ENCODE measurements at regions not wholly inside any gene's neighbourhood (a gene's known extent, or its start where the extent isn't known, plus 50 kb on each side); places are given as distances from the start of the nearest gene placed in this dataset.
"Not testable (repeated sequence)": the region's sequence is repeated elsewhere in the genome, so short reads cannot be mapped to it uniquely, and the experiment has no call there.

GRCh38 chr5:154646745-154647113, 108.4 kb upstream of the LARP1 start:
- Histone ChIP-seq H3K9ac (ENCODE audit: low read depth, low read length) (no peak overlapping the region; the same call in 1 of the 2 replicates), H3K4me1 (ENCODE audit: insufficient read depth, low read length) (peaks cover 5% of the 10 kb centered on the region; the same call in 1 of the 2 replicates), H3K36me3 (ENCODE audit: insufficient read depth, low read length) (no peaks in the 10 kb centered on the region), H3K9me3 (ENCODE audit: control insufficient read depth, insufficient read depth, low read length) (no peaks in the 10 kb centered on the region)

DNA sequence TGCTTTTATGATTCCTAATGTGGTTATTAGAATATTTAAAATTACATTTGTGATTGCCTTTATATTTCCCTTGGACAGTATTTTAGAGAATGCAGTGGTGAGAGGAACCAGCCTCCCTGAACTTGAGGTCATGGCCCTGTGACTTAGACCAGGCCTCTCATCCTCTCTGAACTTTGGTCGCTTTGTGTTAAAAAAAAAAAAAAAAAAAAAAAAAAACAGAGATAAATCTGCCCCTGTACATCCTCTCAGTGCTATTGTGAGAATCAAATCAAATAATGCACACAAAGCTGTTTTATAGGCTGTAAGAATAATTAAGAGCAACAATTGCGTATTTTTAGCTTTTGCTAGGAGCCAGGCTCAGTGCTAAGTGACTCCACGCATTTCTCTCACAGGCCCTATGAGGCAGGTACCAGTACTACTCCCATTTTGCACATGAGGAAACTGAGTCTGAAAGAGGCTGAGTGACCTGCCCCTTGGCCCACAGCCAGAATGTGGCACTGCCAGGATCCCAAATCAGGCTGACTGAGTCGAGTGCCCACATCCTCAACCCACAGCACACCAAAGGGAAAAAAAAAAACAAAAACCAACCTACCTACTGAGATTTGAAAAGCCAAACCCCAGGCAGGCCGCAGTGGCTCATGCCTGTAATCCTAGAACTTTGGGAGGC, 110.3 kb upstream of the LARP1 start:
- no peaks in the 10 kb centered on the region for H3K36me3 ChIP-seq (ENCODE audit: insufficient read depth, low read length)
- no peaks in the 10 kb centered on the region for H3K9me3 ChIP-seq (ENCODE audit: control insufficient read depth, insufficient read depth, low read length)
- H3K4me1 ChIP-seq (ENCODE audit: insufficient read depth, low read length) = peaks cover 5% of the 10 kb centered on the region; the same call in 1 of the 2 replicates
- H3K9ac ChIP-seq (ENCODE audit: low read depth, low read length) = no peak overlapping the region

DNA sequence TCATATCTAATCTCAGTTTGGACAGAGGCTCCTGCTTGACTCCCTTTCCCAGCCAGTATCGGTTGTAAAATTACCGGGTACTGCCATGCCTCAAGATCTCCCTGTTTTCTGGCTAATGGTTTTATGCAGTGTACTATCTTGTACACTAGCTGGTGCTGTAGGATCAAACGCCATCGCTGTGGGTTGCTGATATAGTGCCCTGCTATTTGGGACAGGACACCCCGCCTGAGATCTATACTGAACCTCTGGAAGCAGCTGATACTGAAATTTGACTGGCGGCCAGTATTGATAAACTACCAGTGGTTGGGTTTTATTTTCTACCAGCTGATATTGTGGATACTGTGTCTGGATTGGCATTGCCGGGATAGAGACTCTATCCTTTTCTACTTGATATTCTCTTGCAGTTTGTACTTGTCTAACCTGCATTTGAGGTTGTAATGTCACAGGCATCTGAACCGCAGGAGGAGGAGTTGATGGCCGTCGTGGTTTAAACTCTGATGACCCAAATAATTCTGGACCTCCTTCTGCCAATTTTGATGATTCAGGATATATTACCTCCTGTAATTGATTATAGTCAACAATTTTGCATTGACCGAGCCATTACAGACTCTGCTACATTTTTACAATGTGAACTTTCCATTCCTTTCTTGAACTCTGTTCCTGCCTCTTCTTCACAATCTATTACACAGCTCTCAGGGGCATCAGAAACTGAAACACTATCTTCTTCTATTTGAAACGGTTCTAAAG, 112.5 kb upstream of the LARP1 start:
- Histone ChIP-seq H3K9me3 (ENCODE audit: control insufficient read depth, insufficient read depth, low read length) (no peaks in the 10 kb centered on the region), H3K4me1 (ENCODE audit: insufficient read depth, low read length) (peaks cover under 1% of the 10 kb centered on the region; the same call in 1 of the 2 replicates), H3K36me3 (ENCODE audit: insufficient read depth, low read length) (no peaks in the 10 kb centered on the region), H3K9ac (ENCODE audit: low read depth, low read length) (no peak overlapping the region)

- H3K9me3 ChIP-seq (ENCODE audit: control insufficient read depth, insufficient read depth, low read length); H3K4me1 ChIP-seq (ENCODE audit: insufficient read depth, low read length); H3K9ac ChIP-seq (ENCODE audit: low read depth, low read length); H3K36me3 ChIP-seq (ENCODE audit: insufficient read depth, low read length): not testable (repeated sequence)
Measured at GRCh38 chr5:154640213-154640831, 114.9 kb upstream of the LARP1 start.

DNA sequence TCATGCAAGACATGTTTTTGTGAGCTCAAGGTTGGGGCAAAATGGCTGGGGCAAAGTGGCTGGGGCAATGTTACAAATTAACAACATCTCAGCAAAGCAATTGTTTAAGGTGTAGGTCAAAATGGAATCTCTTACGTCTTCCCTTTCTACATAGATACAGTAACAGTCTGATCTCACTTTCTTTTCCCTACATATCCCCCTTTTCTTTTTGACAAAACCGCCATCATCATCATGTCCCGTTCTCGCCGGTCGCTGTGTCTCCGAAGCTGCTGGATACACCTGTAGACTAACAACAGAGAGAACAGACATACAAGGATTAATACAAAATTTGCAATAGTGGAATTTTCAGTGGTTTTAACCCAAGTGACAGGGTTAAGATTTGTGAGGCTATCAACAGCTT, 118.4 kb upstream of the LARP1 start:
- H3K9ac ChIP-seq (ENCODE audit: low read depth, low read length); H3K36me3 ChIP-seq (ENCODE audit: insufficient read depth, low read length); H3K9me3 ChIP-seq (ENCODE audit: control insufficient read depth, insufficient read depth, low read length); H3K4me1 ChIP-seq (ENCODE audit: insufficient read depth, low read length): not testable (repeated sequence)

DNA sequence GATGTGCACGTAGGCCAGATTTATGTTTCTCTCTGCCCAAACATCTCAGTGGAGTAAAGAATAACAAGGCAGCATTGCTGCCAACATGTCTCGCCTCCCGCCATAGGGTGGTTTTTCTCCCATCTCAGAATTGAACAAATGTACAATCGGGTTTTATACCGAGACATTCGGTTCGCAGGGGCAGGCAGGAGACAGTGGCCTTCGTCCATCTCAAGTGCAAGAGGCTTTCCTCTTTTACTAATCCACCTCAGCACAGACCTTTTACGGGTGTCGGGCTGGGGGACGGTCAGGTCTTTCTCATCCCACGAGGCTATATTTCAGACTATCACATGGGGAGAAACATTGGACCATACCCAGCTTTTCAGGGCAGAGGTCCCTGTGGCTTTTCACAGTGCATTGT, 118.9 kb upstream of the LARP1 start:
- H3K4me1 ChIP-seq (ENCODE audit: insufficient read depth, low read length); H3K9ac ChIP-seq (ENCODE audit: low read depth, low read length); H3K36me3 ChIP-seq (ENCODE audit: insufficient read depth, low read length); H3K9me3 ChIP-seq (ENCODE audit: control insufficient read depth, insufficient read depth, low read length): not testable (repeated sequence)

GRCh38 chr5:154633744-154634143, 121.4 kb upstream of the LARP1 start:
- not testable (repeated sequence) for H3K4me1 ChIP-seq (ENCODE audit: insufficient read depth, low read length); H3K9me3 ChIP-seq (ENCODE audit: control insufficient read depth, insufficient read depth, low read length); H3K9ac ChIP-seq (ENCODE audit: low read depth, low read length); H3K36me3 ChIP-seq (ENCODE audit: insufficient read depth, low read length)

GRCh38 chr5:154631141-154631540, 124.0 kb upstream of the LARP1 start:
- no peaks in the 10 kb centered on the region for H3K9me3 ChIP-seq (ENCODE audit: control insufficient read depth, insufficient read depth, low read length)
- H3K9ac ChIP-seq (ENCODE audit: low read depth, low read length) = no peak overlapping the region
- H3K4me1 ChIP-seq (ENCODE audit: insufficient read depth, low read length) = no peaks in the 10 kb centered on the region
- H3K36me3 ChIP-seq (ENCODE audit: insufficient read depth, low read length) = no peaks in the 10 kb centered on the region

- no peaks in the 10 kb centered on the region for H3K9me3 ChIP-seq (ENCODE audit: control insufficient read depth, insufficient read depth, low read length)
- no peaks in the 10 kb centered on the region for H3K4me1 ChIP-seq (ENCODE audit: insufficient read depth, low read length)
- H3K36me3 ChIP-seq (ENCODE audit: insufficient read depth, low read length) = no peaks in the 10 kb centered on the region
- H3K9ac ChIP-seq (ENCODE audit: low read depth, low read length) = no peak overlapping the region
Measured at GRCh38 chr5:154630410-154630809, 124.8 kb upstream of the LARP1 start.

DNA sequence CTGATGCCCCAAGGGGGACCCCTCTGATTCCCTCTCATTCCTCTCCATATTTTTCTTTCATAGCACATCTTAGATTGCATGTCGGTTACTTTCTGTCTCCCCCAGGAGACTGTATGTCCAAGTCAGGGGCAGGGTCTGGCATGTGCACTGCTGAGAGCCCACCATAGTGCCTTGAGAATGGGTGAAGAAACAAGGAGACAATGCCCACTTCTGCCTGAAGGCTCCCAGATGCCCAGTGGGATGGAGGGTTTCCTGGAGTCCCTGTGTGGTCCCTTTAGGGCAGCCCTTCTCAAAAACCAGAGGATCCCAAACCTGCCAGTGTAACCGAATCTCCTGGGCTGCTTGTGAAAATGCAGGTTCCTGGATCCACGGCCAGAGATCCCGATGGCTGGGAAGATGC, 126.5 kb upstream of the LARP1 start:
- no peaks in the 10 kb centered on the region for H3K4me1 ChIP-seq (ENCODE audit: insufficient read depth, low read length)
- H3K9me3 ChIP-seq (ENCODE audit: control insufficient read depth, insufficient read depth, low read length) = no peaks in the 10 kb centered on the region
- no peaks in the 10 kb centered on the region for H3K36me3 ChIP-seq (ENCODE audit: insufficient read depth, low read length)
- H3K9ac ChIP-seq (ENCODE audit: low read depth, low read length) = no peak overlapping the region

- Histone ChIP-seq H3K4me1 (ENCODE audit: insufficient read depth, low read length) (no peaks in the 10 kb centered on the region), H3K9ac (ENCODE audit: low read depth, low read length) (no peak overlapping the region), H3K9me3 (ENCODE audit: control insufficient read depth, insufficient read depth, low read length) (no peaks in the 10 kb centered on the region), H3K36me3 (ENCODE audit: insufficient read depth, low read length) (no peaks in the 10 kb centered on the region)
Measured at GRCh38 chr5:154627698-154628678, 127.2 kb upstream of the LARP1 start.

GRCh38 chr5:154626876-154627557, 128.2 kb upstream of the LARP1 start:
- H3K36me3 ChIP-seq (ENCODE audit: insufficient read depth, low read length) = no peaks in the 10 kb centered on the region
- H3K9ac ChIP-seq (ENCODE audit: low read depth, low read length) = no peak overlapping the region
- no peaks in the 10 kb centered on the region for H3K4me1 ChIP-seq (ENCODE audit: insufficient read depth, low read length)
- H3K9me3 ChIP-seq (ENCODE audit: control insufficient read depth, insufficient read depth, low read length) = no peaks in the 10 kb centered on the region

GRCh38 chr5:154625031-154625430, 130.1 kb upstream of the LARP1 start:
- H3K4me1 ChIP-seq (ENCODE audit: insufficient read depth, low read length) = no peaks in the 10 kb centered on the region
- no peak overlapping the region for H3K9ac ChIP-seq (ENCODE audit: low read depth, low read length)
- H3K36me3 ChIP-seq (ENCODE audit: insufficient read depth, low read length) = no peaks in the 10 kb centered on the region
- no peaks in the 10 kb centered on the region for H3K9me3 ChIP-seq (ENCODE audit: control insufficient read depth, insufficient read depth, low read length)

DNA sequence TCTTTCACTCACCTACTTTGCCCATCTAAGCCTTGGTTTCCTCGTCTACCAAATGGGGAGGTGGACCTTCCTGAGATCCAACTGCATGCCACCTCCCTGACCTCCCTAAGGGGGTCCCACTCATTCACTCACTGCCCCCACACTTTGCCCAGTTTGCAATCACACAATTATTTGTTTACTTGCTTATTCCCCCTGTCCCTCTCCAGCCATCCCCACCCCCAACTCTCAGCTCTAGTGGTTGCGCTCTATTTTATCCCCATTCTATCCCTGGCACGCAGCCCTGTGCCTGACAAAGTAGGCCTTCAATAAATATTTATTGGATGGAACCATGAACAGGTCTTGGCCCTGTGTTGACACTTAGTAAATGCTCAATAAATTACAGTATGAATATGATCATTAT, 130.8 kb upstream of the LARP1 start:
- H3K9me3 ChIP-seq (ENCODE audit: control insufficient read depth, insufficient read depth, low read length) = no peaks in the 10 kb centered on the region
- no peaks in the 10 kb centered on the region for H3K4me1 ChIP-seq (ENCODE audit: insufficient read depth, low read length)
- no peaks in the 10 kb centered on the region for H3K36me3 ChIP-seq (ENCODE audit: insufficient read depth, low read length)
- no peak overlapping the region for H3K9ac ChIP-seq (ENCODE audit: low read depth, low read length)

Data from ES-I3 (cell line).